Transverse colon (tissue), 4 donors: ENCODE measurements at regions not wholly inside any gene's neighbourhood (a gene's known extent, or its start where the extent isn't known, plus 50 kb on each side); places are given as distances from the start of the nearest gene placed in this dataset.

Experiments
- DNase-seq: peaks from one replicate; pipeline ENCODE4 v3.0.0-alpha.2; 2019
- H3K27ac ChIP-seq, 4 donors: fragments of 200-600 bp; sonication (generic); 2 replicates each; pipeline ENCODE4 v1.5.1; 2016 to 2018; ENCODE audit warnings: inconsistent platforms in 4 of 4
- H3K27me3 ChIP-seq: fragments of 200-600 bp; sonication (generic); 2 replicates; pipeline ENCODE4 v1.5.1; 2017; ENCODE audit warnings: inconsistent platforms
- H3K36me3 ChIP-seq, 4 donors: fragments of 200-600 bp; sonication (generic); 2 replicates each; pipeline ENCODE4 v1.5.1; 2017 to 2019; ENCODE audit warnings: inconsistent platforms in 4 of 4
- H3K4me1 ChIP-seq, 4 donors: fragments of 200-600 bp; sonication (generic); 2 replicates each; pipeline ENCODE4 v1.5.1; 2017 to 2020; ENCODE audit warnings: inconsistent platforms in 4 of 4
- H3K4me3 ChIP-seq, 4 donors: fragments of 200-600 bp; sonication (generic); 1 replicate in 1 of 4; 2 replicates in 3 of 4; pipeline versions ENCODE4 v1.5.1 to v1.6.1; 2017 to 2019; ENCODE audit warnings: inconsistent platforms in 4 of 4
- H3K9me3 ChIP-seq, 2 donors: fragments of 200-600 bp; sonication (generic); 2 replicates each; pipeline ENCODE4 v1.5.1; 2017 to 2019; ENCODE audit warnings: inconsistent platforms in 2 of 2
- CTCF ChIP-seq, 5 experiments: fragments of 200-600 bp in 3 of 5; fragments of 450-650 bp in 2 of 5; sonication (generic) in 3 of 5; IDR thresholded peaks; 1 replicate in 2 of 5; 2 replicates in 3 of 5; pipeline ENCODE4 v1.5.1; 2016 to 2017; ENCODE audit warnings: antibody characterized with exemption in 5 of 5, inconsistent platforms in 3 of 5, mild to moderate bottlenecking in 2 of 5, moderate library complexity in 1 of 5
- EP300 ChIP-seq: sonication (generic); formaldehyde crosslinking; IDR thresholded peaks from one replicate; pipeline ENCODE4 v1.6.1; 2017; ENCODE audit warnings: antibody characterized with exemption, low read depth
- POLR2A ChIP-seq: fragments of 450-650 bp; IDR thresholded peaks from one replicate; pipeline ENCODE4 v1.6.1; 2016; ENCODE audit warnings: antibody characterized with exemption, mild to moderate bottlenecking, moderate library complexity
- POLR2AphosphoS5 ChIP-seq, 3 donors: sonication (generic); formaldehyde crosslinking; IDR thresholded peaks; one replicate each; pipeline ENCODE4 v1.6.1; 2016; ENCODE audit warnings: antibody characterized with exemption in 3 of 3
- WGBS, 2 donors: methylation state at CpG; one replicate each; pipeline ENCODE4 v1.1.5; 2018; ENCODE audit warnings: low coverage in 1 of 2; 5-methylcytosine and 5-hydroxymethylcytosine counted together
- in situ Hi-C, 4 donors: fragments of 200-750 bp; cut with MboI; loops; one replicate each; pipeline versions ENCODE4 v1.15.0 to v1.15.1; 2017; ENCODE audit warnings: low sequenced_read_pairs in 3 of 4, low pct_ligation_motif_present in 1 of 4, low pct_unique_long_range_greater_than_20kb in 1 of 4
- intact Hi-C: fragments of 100-400 bp; cut with DNase I; formaldehyde crosslinking; loops from one replicate; pipeline ENCODE4 v1.15.1; 2023; ENCODE audit warnings: low total_unique reads

GRCh38 chr1:79744746-79745145 is 738.2 kb upstream of the ADGRL4 start:
- intact Hi-C loops (no loop called here), in situ Hi-C loops (no loop called here)
- no peak for TF ChIP-seq POLR2A
- no peak for TF ChIP-seq EP300
- TF ChIP-seq POLR2AphosphoS5 (IDR thresholded peaks at IDR 0.05): no peak
- no peak for TF ChIP-seq CTCF (IDR thresholded peaks at IDR 0.05)
- Histone ChIP-seq H3K27ac (no peak overlapping the region), H3K4me1 (no peaks in the 10 kb centered on the region), H3K9me3 (no peaks in the 10 kb centered on the region), H3K4me3 (no peak overlapping the region), H3K36me3 (no peaks in the 10 kb centered on the region), H3K27me3 (no peaks in the 10 kb centered on the region)
- no peak for DNase-seq
- WGBS, 2 donors: 90 to 100% methylated on average over 1 of the region's 1 CpG

- H3K4me1 ChIP-seq: no peaks in the 10 kb centered on the region
- in situ Hi-C loops (no loop called here), intact Hi-C loops (no loop called here)
- H3K4me3 ChIP-seq: no peak overlapping the region
- no peaks in the 10 kb centered on the region for H3K27me3 ChIP-seq
- H3K36me3 ChIP-seq: no peaks in the 10 kb centered on the region
- no peaks in the 10 kb centered on the region for H3K9me3 ChIP-seq
- 81 to 82% methylated on average over 3 of the region's 3 CpGs for WGBS, 2 donors
- DNase-seq: no peak
- no peak overlapping the region for H3K27ac ChIP-seq
- TF ChIP-seq POLR2AphosphoS5 (IDR thresholded peaks at IDR 0.05) (no peak), EP300 (no peak), CTCF (IDR thresholded peaks at IDR 0.05) (no peak), POLR2A (no peak)
Measured at GRCh38 chr1:79741720-79742421, 735.3 kb upstream of the ADGRL4 start.

DNA sequence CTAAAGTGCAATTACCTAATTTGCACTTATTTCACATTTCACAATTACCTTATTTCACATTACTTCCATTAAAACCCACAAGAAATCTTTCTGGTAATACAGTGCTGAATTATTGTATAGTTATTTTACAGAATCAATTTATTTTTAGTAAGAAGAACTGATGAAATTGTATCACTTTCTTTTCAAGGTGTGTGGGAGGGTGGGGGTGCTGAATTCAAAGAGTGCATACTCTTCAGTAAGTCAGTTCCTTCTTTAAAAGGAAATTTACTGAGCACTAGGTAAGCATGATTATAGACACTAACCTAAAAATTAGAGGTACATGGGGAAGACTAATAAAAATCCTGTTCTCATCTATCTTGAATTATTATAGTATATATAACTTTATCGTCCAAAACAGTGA is 731.6 kb upstream of the ADGRL4 start:
- intact Hi-C loops: no loop called here
- DNase-seq: no peak
- TF ChIP-seq POLR2A: no peak
- no peak for TF ChIP-seq EP300
- TF ChIP-seq POLR2AphosphoS5 (IDR thresholded peaks at IDR 0.05): no peak
- TF ChIP-seq CTCF (IDR thresholded peaks at IDR 0.05): no peak

DNA sequence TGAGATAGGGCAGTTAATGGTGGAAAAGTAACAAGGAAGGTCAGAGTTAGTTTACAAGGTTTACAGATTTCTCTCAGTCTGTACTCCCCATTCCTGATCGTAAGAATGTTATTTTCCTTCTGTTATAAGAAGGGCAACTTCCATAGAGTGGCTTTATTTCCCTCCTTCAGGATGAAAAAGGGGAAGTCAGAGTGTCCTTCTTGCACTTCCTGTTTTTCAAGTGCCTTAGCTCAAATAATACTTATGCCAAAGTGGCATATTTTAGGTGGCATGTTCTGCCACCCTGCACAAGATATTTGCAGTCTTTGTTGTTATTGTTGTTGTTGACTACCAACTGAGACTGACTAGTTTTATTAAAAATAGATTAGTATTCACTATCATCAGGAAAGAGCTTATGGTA is 730.7 kb upstream of the ADGRL4 start:
- no peaks in the 10 kb centered on the region for H3K9me3 ChIP-seq
- in situ Hi-C loops (no loop called here), intact Hi-C loops (no loop called here)
- H3K4me3 ChIP-seq: no peak overlapping the region
- H3K27ac ChIP-seq: no peak overlapping the region
- no peaks in the 10 kb centered on the region for H3K4me1 ChIP-seq
- TF ChIP-seq POLR2A: no peak
- no peak for TF ChIP-seq EP300
- no peak for TF ChIP-seq CTCF (IDR thresholded peaks at IDR 0.05)
- TF ChIP-seq POLR2AphosphoS5 (IDR thresholded peaks at IDR 0.05): no peak
- no peak for DNase-seq
- 78 to 81% methylated on average over 1 of the region's 1 CpG for WGBS, 2 donors
- no peaks in the 10 kb centered on the region for H3K36me3 ChIP-seq
- H3K27me3 ChIP-seq: no peaks in the 10 kb centered on the region

More for the DNA sequence above, 731.6 kb upstream of the ADGRL4 start:
- in situ Hi-C loops: no loop called here
- no peaks in the 10 kb centered on the region for H3K36me3 ChIP-seq
- no peak overlapping the region for H3K27ac ChIP-seq
- no peak overlapping the region for H3K4me3 ChIP-seq
- no peaks in the 10 kb centered on the region for H3K4me1 ChIP-seq
- H3K27me3 ChIP-seq: no peaks in the 10 kb centered on the region
- 67 to 86% methylated on average over 1 of the region's 1 CpG for WGBS, 2 donors
- H3K9me3 ChIP-seq: no peaks in the 10 kb centered on the region
